ENCODE measurements at regions not wholly inside any gene's neighbourhood (a gene's known extent, or its start where the extent isn't known, plus 50 kb on each side); places are given as distances from the start of the nearest gene placed in this dataset.

GRCh38 chr20:48234951-48235350, 449.7 kb upstream of the SULF2 start:
- DNase-seq = peak in 1 of 5 donors; percentile 4
- H3K9me3 ChIP-seq (ENCODE audit: control insufficient read depth in 2 of 3, insufficient read depth in 1 of 3, low read length in 3 of 3) = no peaks in the 10 kb centered on the region
- TF ChIP-seq CTCF (IDR thresholded peaks at IDR 0.05; ENCODE audit: borderline replicate concordance, extremely low read depth, insufficient read depth) = no peak

GRCh38 chr20:48231253-48231930, 446.1 kb upstream of the SULF2 start:
- FAIRE-seq (no peak), DNase-seq (no peak)
- Histone ChIP-seq H3K9me3 (ENCODE audit: control insufficient read depth in 2 of 3, insufficient read depth in 1 of 3, low read length in 3 of 3) (no peaks in the 10 kb centered on the region), H3K36me3 (ENCODE audit: control insufficient read depth in 2 of 3, insufficient read depth in 3 of 3, low read length in 3 of 3) (no peaks in the 10 kb centered on the region), H3K27ac (ENCODE audit: low read depth in 2 of 2, low read length in 2 of 2) (no peak overlapping the region), H3K4me3 (ENCODE audit: low read length in 3 of 3) (no peak overlapping the region), H3K9ac (ENCODE audit: low read length in 3 of 3) (no peak overlapping the region), H3K4me1 (ENCODE audit: control insufficient read depth in 2 of 3, insufficient read depth in 2 of 3, low read depth in 1 of 3, low read length in 3 of 3) (no peaks in the 10 kb centered on the region), H3K27me3 (ENCODE audit: control insufficient read depth, insufficient read depth, low read length) (no peaks in the 10 kb centered on the region)
- intact Hi-C loops (cut with DNase I) = no loop called here
- no peak for TF ChIP-seq CTCF (IDR thresholded peaks at IDR 0.05; ENCODE audit: borderline replicate concordance, extremely low read depth, insufficient read depth)

More at GRCh38 chr20:48234951-48235350, 449.7 kb upstream of the SULF2 start:
- Histone ChIP-seq H3K27me3 (ENCODE audit: control insufficient read depth, insufficient read depth, low read length) (no peaks in the 10 kb centered on the region), H3K4me1 (ENCODE audit: control insufficient read depth in 2 of 3, insufficient read depth in 2 of 3, low read depth in 1 of 3, low read length in 3 of 3) (peaks cover 0 to 2% (median 0%) of the 10 kb centered on the region in 3 donors), H3K9ac (ENCODE audit: low read length in 3 of 3) (no peak overlapping the region), H3K27ac (ENCODE audit: low read depth in 2 of 2, low read length in 2 of 2) (no peak overlapping the region), H3K36me3 (ENCODE audit: control insufficient read depth in 2 of 3, insufficient read depth in 3 of 3, low read length in 3 of 3) (no peaks in the 10 kb centered on the region), H3K4me3 (ENCODE audit: low read length in 3 of 3) (no peak overlapping the region)
- FAIRE-seq = no peak
- intact Hi-C loops (cut with DNase I) = no loop called here

- no peaks in the 10 kb centered on the region for H3K36me3 ChIP-seq (ENCODE audit: control insufficient read depth in 2 of 3, insufficient read depth in 3 of 3, low read length in 3 of 3)
- no peak overlapping the region for H3K9ac ChIP-seq (ENCODE audit: low read length in 3 of 3)
- DNase-seq = no peak
- no peaks in the 10 kb centered on the region for H3K4me1 ChIP-seq (ENCODE audit: control insufficient read depth in 2 of 3, insufficient read depth in 2 of 3, low read depth in 1 of 3, low read length in 3 of 3)
- no peaks in the 10 kb centered on the region for H3K27me3 ChIP-seq (ENCODE audit: control insufficient read depth, insufficient read depth, low read length)
- H3K4me3 ChIP-seq (ENCODE audit: low read length in 3 of 3) = no peak overlapping the region
- intact Hi-C loops (cut with DNase I) = no loop called here
- FAIRE-seq = no peak
- TF ChIP-seq CTCF (IDR thresholded peaks at IDR 0.05; ENCODE audit: borderline replicate concordance, extremely low read depth, insufficient read depth) = no peak
- H3K27ac ChIP-seq (ENCODE audit: low read depth in 2 of 2, low read length in 2 of 2) = no peak overlapping the region
- H3K9me3 ChIP-seq (ENCODE audit: control insufficient read depth in 2 of 3, insufficient read depth in 1 of 3, low read length in 3 of 3) = no peaks in the 10 kb centered on the region
These were observed 444.9 kb upstream of the SULF2 start for GRCh38 chr20:48230216-48230615.

- Histone ChIP-seq H3K9me3 (ENCODE audit: control insufficient read depth in 2 of 3, insufficient read depth in 1 of 3, low read length in 3 of 3) (no peaks in the 10 kb centered on the region), H3K4me3 (ENCODE audit: low read length in 3 of 3) (no peak overlapping the region), H3K9ac (ENCODE audit: low read length in 3 of 3) (no peak overlapping the region), H3K4me1 (ENCODE audit: control insufficient read depth in 2 of 3, insufficient read depth in 2 of 3, low read depth in 1 of 3, low read length in 3 of 3) (no peaks in the 10 kb centered on the region), H3K27me3 (ENCODE audit: control insufficient read depth, insufficient read depth, low read length) (no peaks in the 10 kb centered on the region), H3K27ac (ENCODE audit: low read depth in 2 of 2, low read length in 2 of 2) (no peak overlapping the region), H3K36me3 (ENCODE audit: control insufficient read depth in 2 of 3, insufficient read depth in 3 of 3, low read length in 3 of 3) (no peaks in the 10 kb centered on the region)
- no peak for FAIRE-seq
- DNase-seq = no peak
- TF ChIP-seq CTCF (IDR thresholded peaks at IDR 0.05; ENCODE audit: borderline replicate concordance, extremely low read depth, insufficient read depth) = no peak
- intact Hi-C loops (cut with DNase I) = no loop called here
These were observed 442.1 kb upstream of the SULF2 start for GRCh38 chr20:48227381-48227780.
